ENCODE measurements at regions not wholly inside any gene's neighbourhood (a gene's known extent, or its start where the extent isn't known, plus 50 kb on each side); places are given as distances from the start of the nearest gene placed in this dataset.

- H3K27me3 ChIP-seq: no peaks in the 10 kb centered on the region
- no peaks in the 10 kb centered on the region for H3K9me3 ChIP-seq
- H3K4me3 ChIP-seq: no peak overlapping the region
- 53% methylated on average over 3 of the region's 3 CpGs for WGBS
- no peak for DNase-seq (ENCODE audit: extremely low spot score)
- no peak overlapping the region for H3K27ac ChIP-seq (replicated peaks in 1 of 4)
- H3K4me1 ChIP-seq: no peaks in the 10 kb centered on the region
- TF ChIP-seq, protein P1, sequence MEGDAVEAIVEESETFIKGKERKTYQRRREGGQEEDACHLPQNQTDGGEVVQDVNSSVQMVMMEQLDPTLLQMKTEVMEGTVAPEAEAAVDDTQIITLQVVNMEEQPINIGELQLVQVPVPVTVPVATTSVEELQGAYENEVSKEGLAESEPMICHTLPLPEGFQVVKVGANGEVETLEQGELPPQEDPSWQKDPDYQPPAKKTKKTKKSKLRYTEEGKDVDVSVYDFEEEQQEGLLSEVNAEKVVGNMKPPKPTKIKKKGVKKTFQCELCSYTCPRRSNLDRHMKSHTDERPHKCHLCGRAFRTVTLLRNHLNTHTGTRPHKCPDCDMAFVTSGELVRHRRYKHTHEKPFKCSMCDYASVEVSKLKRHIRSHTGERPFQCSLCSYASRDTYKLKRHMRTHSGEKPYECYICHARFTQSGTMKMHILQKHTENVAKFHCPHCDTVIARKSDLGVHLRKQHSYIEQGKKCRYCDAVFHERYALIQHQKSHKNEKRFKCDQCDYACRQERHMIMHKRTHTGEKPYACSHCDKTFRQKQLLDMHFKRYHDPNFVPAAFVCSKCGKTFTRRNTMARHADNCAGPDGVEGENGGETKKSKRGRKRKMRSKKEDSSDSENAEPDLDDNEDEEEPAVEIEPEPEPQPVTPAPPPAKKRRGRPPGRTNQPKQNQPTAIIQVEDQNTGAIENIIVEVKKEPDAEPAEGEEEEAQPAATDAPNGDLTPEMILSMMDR (IDR thresholded peaks at IDR 0.05): no peak
- no peak for TF ChIP-seq EP300 (IDR thresholded peaks at IDR 0.05)
- TF ChIP-seq POLR2A (IDR thresholded peaks at IDR 0.05; ENCODE audit: low read depth): no peak
- no peak for TF ChIP-seq POLR2AphosphoS5 (IDR thresholded peaks at IDR 0.05)
- no peaks in the 10 kb centered on the region for H3K36me3 ChIP-seq
- intact Hi-C loops (cut with DNase I): no loop called here
These were observed 75.8 kb upstream of the TSHZ2 start for GRCh38 chr20:52896348-52896747.

- intact Hi-C loops (cut with DNase I): no loop called here
- Histone ChIP-seq H3K4me3 (no peak overlapping the region), H3K36me3 (no peaks in the 10 kb centered on the region), H3K27ac (replicated peaks in 1 of 4) (no peak overlapping the region), H3K4me1 (no peaks in the 10 kb centered on the region), H3K27me3 (no peaks in the 10 kb centered on the region), H3K9me3 (no peaks in the 10 kb centered on the region)
- DNase-seq (ENCODE audit: extremely low spot score): no peak
- no peak for TF ChIP-seq EP300 (IDR thresholded peaks at IDR 0.05)
- 46% methylated on average over 8 of the region's 8 CpGs for WGBS
These were observed 76.5 kb upstream of the TSHZ2 start for GRCh38 chr20:52895701-52896100.

DNA sequence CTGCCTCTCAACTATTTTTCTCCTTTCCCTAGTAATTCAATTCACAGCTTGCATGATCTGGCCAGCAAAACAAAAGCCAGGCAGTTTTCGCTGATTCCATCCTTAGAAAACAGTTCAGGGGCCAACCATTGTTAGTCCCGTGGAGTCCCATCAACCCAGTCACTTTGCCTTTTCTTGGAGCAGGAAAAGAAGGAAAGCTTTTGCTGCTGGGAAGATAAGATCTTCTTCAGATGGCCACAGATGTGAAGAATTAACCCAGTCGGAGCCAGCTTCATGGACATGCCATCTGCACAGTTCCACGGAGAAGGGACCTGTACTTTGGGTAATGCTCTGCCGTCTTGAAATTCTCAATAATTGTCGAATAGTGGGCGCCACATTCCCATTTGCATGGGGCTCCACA, 76.9 kb upstream of the TSHZ2 start:
- Histone ChIP-seq H3K4me1 (no peaks in the 10 kb centered on the region), H3K4me3 (no peak overlapping the region), H3K27ac (replicated peaks in 1 of 4) (no peak overlapping the region), H3K36me3 (no peaks in the 10 kb centered on the region), H3K9me3 (no peaks in the 10 kb centered on the region), H3K27me3 (no peaks in the 10 kb centered on the region)
- TF ChIP-seq EP300 (IDR thresholded peaks at IDR 0.05): no peak
- TF ChIP-seq, protein P1 (IDR thresholded peaks at IDR 0.05): no peak
- no peak for TF ChIP-seq POLR2AphosphoS5 (IDR thresholded peaks at IDR 0.05)
- no peak for TF ChIP-seq POLR2A (IDR thresholded peaks at IDR 0.05; ENCODE audit: low read depth)
- DNase-seq (ENCODE audit: extremely low spot score): no peak
- 77% methylated on average over 7 of the region's 7 CpGs for WGBS
- intact Hi-C loops (cut with DNase I): no loop called here

DNA sequence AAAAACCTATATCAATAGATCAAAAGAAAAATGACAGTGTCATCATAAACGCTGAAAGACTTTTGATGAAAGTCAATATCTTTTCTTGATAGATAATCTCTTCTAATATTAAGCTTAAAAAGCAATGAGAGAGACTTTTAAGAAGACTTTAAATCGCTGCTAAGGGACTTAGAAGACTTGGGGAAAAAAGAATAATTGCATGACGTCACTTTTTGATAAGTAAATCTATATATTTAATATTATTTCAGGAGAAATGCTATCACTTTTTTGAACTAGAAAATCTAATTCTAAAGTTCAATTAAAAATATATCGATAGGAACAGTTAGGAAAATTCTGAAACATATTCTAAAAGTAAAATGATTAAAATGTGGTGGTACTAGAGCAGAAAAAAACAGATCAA, 78.7 kb upstream of the TSHZ2 start:
- H3K9me3 ChIP-seq: no peaks in the 10 kb centered on the region
- intact Hi-C loops (cut with DNase I): no loop called here
- 85% methylated on average over 4 of the region's 4 CpGs for WGBS
- TF ChIP-seq POLR2A (IDR thresholded peaks at IDR 0.05; ENCODE audit: low read depth) (no peak), POLR2AphosphoS5 (IDR thresholded peaks at IDR 0.05) (no peak), EP300 (IDR thresholded peaks at IDR 0.05) (no peak)
- TF ChIP-seq, protein P1 (IDR thresholded peaks at IDR 0.05): no peak
- H3K4me3 ChIP-seq: no peak overlapping the region
- no peak for DNase-seq (ENCODE audit: extremely low spot score)
- H3K27me3 ChIP-seq: no peaks in the 10 kb centered on the region
- H3K27ac ChIP-seq (replicated peaks in 1 of 4): no peak overlapping the region
- no peaks in the 10 kb centered on the region for H3K4me1 ChIP-seq
- no peaks in the 10 kb centered on the region for H3K36me3 ChIP-seq

DNA sequence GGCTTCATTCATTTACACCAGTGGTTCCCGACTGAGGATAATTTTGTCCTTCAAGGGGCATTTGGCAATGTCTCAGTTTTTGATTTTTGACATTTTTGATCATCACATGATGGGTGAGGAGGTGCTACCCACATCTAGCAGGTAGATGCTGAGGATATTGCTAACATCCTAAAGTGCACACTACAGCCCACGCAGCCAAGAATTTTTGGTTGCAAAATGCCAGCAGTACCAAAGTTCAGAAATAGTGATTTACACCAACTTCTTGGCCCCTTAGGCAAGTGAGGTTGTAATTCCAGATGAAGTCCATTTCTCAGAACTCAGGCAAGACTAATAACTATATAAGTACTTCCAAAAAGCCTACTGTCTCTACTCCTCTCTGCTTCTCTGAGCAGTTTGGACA, 80.1 kb upstream of the TSHZ2 start:
- DNase-seq (ENCODE audit: extremely low spot score): no peak
- TF ChIP-seq, protein P1 (IDR thresholded peaks at IDR 0.05): no peak
- no peak for TF ChIP-seq POLR2A (IDR thresholded peaks at IDR 0.05; ENCODE audit: low read depth)
- TF ChIP-seq POLR2AphosphoS5 (IDR thresholded peaks at IDR 0.05): no peak
- no peak for TF ChIP-seq EP300 (IDR thresholded peaks at IDR 0.05)
- Histone ChIP-seq H3K27ac (replicated peaks in 1 of 4) (no peak overlapping the region), H3K4me1 (no peaks in the 10 kb centered on the region), H3K4me3 (no peak overlapping the region), H3K36me3 (no peaks in the 10 kb centered on the region), H3K9me3 (no peaks in the 10 kb centered on the region), H3K27me3 (no peaks in the 10 kb centered on the region)
- WGBS: 72% methylated on average over 2 of the region's 2 CpGs
- intact Hi-C loops (cut with DNase I): no loop called here

Data from esophagus muscularis mucosa (tissue), 4 donors.